ENCODE measurements at regions not wholly inside any gene's neighbourhood (a gene's known extent, or its start where the extent isn't known, plus 50 kb on each side); places are given as distances from the start of the nearest gene placed in this dataset.

- TF ChIP-seq REST (IDR thresholded peaks at IDR 0.05; ENCODE audit: unreplicated experiment), result no peak
Observed at GRCh38 chr13:82772816-82773215, 1109.5 kb downstream of the SLITRK1 start (continued).

GRCh38 chr13:82766732-82767321, 1115.4 kb downstream of the SLITRK1 start:
- no peak overlapping the region for H2AFZ ChIP-seq
- no peak for ATAC-seq
- no peaks in the 10 kb centered on the region for H3K79me2 ChIP-seq (replicated peaks; ENCODE audit: insufficient read depth)
- H4K20me1 ChIP-seq (replicated peaks; ENCODE audit: insufficient read depth), result no peaks in the 10 kb centered on the region
- no peak overlapping the region for H3K4me2 ChIP-seq
- no peak overlapping the region for H3K4me3 ChIP-seq
- H3K27ac ChIP-seq (ENCODE audit: low read depth), result no peak overlapping the region
- Mint-ChIP-seq H3K27ac (no peak overlapping the region), H3K4me3 (no peak overlapping the region), H3K27me3 (ENCODE audit: insufficient read depth, low read depth, poor library complexity) (peaks cover 3% of the 10 kb centered on the region), H3K4me1 (no peaks in the 10 kb centered on the region), H3K36me3 (ENCODE audit: low read depth) (peaks cover 9% of the 10 kb centered on the region; the same call in 2 of the 3 replicates), H3K9me3 (peaks cover 13% of the 10 kb centered on the region)
- H3K9me2 ChIP-seq (ENCODE audit: insufficient read depth), result no peaks in the 10 kb centered on the region
- H3F3A ChIP-seq (replicated peaks; ENCODE audit: low read depth), result no peaks in the 10 kb centered on the region
- H3K36me3 ChIP-seq (ENCODE audit: insufficient read depth), result no peaks in the 10 kb centered on the region
- H3K27me3 ChIP-seq (ENCODE audit: insufficient read depth), result no peaks in the 10 kb centered on the region
- DNase-seq (ENCODE audit: low spot score), result no peak
- no peaks in the 10 kb centered on the region for H3K4me1 ChIP-seq (ENCODE audit: insufficient read depth)
- TF ChIP-seq POLR2AphosphoS5 (IDR thresholded peaks at IDR 0.05; ENCODE audit: low read depth) (no peak), STAT1 (IDR thresholded peaks at IDR 0.05; ENCODE audit: unreplicated experiment) (no peak), EZH2 (IDR thresholded peaks at IDR 0.05; ENCODE audit: low read depth, unreplicated experiment) (no peak), ETS1 (IDR thresholded peaks at IDR 0.05) (no peak), EZH2phosphoT487 (IDR thresholded peaks at IDR 0.05; ENCODE audit: unreplicated experiment) (no peak), NANOG (IDR thresholded peaks at IDR 0.05; ENCODE audit: borderline replicate concordance) (no peak), CREB1 (CRISPR knock-in tag; IDR thresholded peaks at IDR 0.05; ENCODE audit: low read depth) (no peak), CTCF (conservative IDR thresholded peaks at IDR 0.05; ENCODE audit: low read depth in 2 of 2) (no peak), REST (IDR thresholded peaks at IDR 0.05; ENCODE audit: unreplicated experiment) (no peak)
